ENCODE measurements at regions not wholly inside any gene's neighbourhood (a gene's known extent, or its start where the extent isn't known, plus 50 kb on each side); places are given as distances from the start of the nearest gene placed in this dataset.

DNA sequence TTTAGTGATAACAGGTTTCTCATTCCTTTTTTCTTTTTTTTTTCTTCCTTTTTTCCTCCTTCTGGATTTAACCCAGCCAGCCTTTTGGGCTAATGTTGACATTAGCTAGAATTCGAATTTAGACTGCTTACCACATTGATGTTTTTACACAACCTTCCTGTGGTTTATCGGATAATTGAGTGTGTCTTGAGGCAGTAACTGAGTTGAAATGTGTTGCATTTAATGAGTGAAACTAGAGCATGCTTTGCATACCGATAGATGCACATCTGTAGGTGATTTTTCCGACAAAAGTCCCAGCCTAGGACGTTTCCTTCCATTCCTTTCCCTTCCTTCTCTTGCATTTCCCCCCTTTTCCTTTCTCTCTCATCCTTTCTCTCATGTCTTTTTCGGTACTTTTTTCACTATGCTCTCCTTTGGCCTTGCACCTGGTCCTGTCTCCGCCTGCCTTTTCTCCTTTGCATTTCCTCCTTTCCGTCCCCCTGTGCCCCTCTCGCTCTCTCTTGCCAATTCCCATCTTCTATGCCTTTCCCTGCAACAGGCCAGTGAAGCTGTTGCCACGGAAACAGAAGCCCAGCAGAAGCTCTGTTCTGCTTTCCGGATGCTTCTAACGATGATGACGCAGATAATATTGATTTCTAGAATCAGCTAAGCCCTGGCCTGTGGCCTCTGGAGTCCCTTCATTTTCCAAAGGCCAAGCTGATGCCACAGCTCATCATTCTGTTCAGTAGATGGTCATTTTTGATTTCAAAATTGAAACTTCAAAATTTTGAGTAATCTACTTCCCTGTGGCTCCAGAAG, 76.1 kb downstream of the SLC25A47 start:
- DNase-seq (ENCODE audit: low read depth) = no peak

DNA sequence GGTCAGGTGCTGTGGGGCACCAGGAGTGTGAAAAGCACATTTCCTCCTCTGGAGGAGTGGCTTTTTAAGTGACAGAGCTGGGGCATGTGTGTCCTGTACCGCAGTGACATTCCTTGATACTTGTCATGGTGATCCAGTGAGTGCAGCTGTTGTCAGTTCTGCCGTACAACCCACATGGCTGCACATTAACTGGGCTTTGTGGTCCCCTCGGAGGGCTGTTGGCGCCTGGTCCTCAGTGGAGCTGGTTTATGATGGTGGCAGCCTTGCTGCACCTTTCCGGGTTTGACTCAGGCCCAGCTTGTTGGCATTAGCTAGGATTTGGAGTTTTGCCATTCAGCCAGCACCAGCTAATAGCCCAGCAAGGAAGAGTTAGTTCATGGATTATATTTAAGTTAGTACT, 77.0 kb downstream of the SLC25A47 start:
- no peak for DNase-seq (ENCODE audit: low read depth)

DNA sequence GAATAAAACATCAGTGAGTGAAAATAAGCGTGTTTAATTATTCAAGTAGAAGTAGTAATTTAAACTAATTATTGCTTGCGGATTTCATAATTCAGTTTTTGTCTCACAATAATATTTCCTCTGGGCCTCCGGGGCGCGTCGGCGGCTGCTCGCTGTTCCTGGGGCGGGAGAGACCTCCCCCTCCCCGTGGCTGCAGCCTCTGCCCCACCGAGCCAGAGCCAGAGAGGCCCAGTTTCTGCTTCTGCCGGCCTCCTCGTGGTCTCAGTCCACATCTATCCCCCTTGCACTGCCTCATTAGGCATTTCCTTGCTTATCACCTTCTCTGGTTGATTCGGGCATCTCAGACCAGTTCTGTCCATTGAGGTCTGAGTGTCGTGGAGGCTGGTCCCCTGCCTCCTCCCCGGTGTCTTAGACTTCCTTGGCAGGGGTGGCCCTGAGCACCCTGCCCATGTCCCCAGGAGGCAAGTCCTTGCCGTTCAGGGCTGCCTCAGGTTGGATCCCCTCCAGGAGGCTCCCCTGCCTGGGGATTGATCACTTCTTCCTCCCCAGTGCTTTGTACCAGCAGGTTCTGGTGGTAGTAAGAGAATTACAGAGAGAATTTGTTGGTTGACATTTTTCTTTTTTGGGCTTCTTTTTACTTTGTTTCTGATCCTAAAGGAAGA, 78.0 kb downstream of the SLC25A47 start:
- DNase-seq (ENCODE audit: low read depth) = no peak

DNA sequence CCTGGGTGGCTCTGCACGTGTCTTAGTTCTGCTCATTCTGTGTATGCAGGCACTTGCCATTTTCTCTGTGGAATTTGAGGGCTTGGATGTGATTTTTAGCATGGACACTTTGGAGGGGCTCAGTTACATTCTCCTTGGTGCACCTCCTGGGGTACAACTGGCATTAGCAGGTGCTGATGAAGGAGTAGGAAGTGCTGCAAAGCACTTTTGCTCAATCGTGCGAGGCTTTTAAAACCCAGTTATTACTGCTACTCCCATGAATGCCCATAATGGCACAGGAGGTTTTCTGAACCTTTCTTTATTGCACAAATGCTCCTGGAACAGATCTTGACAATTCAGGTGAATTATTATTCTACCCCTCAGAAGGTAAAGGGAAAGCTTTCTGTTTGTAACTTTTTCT, 78.7 kb downstream of the SLC25A47 start:
- DNase-seq (ENCODE audit: low read depth) = no peak

DNA sequence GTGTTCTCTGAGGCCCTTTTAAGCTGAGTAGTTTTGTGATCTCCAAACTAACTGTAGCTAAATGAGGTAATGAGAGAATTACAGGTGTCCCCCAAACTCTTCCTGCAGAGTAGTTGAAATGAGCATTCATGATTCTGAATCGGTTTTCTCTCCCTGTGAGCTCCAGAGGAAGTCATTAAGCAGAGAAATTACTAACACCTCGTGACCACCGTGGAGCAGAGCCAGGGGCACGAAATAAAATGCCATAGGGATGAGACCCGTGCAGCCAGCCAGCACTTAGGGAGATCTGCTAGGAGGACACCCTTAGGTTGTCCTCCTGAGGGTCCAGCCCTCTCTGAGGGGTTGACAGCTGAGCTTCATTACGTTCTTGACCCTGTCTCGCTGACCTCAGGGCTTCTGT, 79.5 kb downstream of the SLC25A47 start:
- no peak for DNase-seq (ENCODE audit: low read depth)

DNA sequence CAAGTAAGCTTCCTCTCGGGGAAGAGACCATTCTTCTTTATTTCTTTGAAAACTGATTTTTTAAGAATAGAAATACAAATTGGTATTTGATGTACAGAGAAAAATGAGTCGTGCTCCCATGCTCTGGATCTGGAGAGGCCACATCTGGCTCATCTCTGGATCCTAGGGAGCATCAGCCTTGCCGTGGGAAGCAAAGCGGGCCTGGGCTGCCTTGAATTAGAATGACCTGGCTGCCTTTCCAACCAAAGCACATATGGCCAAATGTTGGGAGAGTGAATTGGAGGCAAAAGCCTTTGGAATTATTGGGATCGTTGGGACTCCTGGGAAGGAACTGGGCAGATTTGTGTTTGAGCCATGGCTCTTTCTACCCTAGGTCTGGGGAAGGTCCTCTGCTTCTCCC, 80.0 kb downstream of the SLC25A47 start:
- DNase-seq (ENCODE audit: low read depth) = no peak

DNA sequence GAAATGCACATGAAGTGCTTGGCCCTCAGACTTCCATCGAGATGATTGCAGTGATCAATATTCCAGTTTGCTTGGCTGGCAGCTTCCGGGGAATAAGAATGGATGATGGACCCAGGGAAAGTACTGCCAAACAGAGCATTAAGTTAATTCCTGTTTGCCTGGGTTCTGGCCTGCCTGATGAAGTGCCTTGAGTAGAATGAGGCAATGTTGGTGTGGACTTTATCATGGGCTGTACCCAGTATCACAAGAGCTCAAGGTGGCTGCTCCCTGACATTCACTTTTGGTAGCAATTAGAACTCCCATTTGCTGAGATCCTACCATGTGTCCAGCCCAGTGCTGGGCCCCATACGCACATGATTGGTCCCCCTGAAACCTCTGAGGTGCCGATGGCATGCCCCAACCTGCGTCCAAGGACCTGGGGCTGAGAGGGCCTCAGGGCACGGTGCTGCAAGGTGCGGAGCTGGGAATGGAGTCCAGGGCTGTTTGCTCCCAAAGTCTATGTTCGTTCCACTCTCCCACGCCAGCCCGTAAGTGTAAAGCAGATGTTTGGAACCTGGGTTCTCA, 80.7 kb downstream of the SLC25A47 start:
- no peak for DNase-seq (ENCODE audit: low read depth)

DNA sequence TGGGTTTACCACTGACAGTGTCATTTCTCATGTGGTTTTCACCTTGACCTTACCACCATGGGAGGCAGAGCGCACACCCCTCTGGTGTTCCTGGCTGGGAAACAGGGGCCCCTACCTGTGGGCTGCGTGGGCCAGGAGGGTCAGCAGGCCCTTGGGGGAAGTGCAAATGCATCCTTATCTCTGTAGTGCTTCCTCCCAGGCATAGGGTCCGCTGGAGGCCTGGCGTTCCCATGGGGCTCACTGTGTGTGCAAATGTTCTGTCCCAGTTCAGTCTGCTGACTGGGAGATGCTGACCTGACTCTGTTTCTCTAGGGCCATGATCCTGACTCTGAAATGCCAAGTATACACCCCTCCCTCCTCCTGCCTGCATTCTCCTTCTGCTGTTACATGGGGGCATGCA, 81.3 kb downstream of the SLC25A47 start:
- no peak for DNase-seq (ENCODE audit: low read depth)

DNA sequence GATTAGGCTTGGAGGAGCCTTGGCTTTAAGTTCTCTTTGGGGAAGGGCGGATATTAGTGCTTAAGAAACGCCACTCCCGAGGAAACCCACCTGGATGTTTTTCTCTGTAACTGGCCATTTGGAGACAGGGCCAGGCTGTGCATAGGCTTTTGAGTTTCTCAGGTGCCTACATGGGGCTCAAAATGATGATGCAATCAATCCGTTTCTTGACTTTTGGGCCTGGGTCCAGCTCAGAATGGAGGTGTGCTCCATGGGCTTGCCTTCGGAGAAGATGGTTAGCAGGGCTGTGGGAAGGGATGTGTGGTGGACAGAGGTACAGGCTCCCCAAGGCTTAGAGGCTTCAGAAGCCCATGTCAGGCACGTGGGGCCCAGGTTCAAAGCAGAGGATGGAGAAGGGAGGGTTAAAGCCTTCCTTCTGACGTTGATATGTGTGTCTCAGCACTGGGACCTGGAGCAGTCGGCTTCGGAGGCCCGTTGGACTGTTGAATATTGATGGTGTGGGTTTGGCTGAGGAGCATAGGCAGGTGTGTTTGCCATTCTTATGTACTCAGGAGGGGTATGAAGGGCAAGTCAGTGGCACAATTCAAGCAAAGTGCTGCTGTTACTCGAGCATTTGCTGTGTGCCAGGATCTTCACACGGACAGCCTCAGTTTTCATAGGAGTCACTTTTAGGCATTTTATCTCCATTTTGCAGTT, 82.8 kb downstream of the SLC25A47 start:
- no peak for DNase-seq (ENCODE audit: low read depth)

DNA sequence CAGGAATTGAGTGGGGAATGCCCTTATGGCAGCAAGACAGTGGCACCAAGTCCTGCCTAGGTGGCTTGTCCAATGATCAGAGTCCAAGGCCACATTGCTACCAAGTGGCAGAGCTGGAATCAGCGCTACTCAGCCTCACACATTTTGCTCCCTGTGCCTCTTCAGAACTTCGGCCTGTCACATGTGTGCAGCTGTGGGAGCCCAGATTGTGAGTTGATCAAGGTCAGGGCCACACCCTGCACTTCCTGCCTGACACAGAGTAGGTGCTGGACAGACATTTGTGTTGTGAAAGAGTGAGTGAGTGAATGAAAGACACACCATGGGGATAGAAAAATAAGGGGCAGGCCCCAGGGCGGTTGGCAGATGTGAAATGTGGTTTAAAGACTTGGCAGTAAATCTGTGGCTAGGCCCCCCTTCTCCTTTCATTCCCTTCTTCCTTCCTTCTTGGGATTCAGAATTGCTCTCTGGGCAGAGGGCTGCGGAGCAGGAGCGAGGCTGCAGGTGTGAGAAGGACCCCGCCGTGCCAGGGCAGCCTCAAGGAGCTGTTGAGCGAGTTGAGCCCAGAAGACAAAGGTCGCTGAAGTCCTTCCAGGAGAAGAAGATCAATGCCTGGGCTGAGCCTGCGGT, 83.5 kb downstream of the SLC25A47 start:
- no peak for DNase-seq (ENCODE audit: low read depth)

DNA sequence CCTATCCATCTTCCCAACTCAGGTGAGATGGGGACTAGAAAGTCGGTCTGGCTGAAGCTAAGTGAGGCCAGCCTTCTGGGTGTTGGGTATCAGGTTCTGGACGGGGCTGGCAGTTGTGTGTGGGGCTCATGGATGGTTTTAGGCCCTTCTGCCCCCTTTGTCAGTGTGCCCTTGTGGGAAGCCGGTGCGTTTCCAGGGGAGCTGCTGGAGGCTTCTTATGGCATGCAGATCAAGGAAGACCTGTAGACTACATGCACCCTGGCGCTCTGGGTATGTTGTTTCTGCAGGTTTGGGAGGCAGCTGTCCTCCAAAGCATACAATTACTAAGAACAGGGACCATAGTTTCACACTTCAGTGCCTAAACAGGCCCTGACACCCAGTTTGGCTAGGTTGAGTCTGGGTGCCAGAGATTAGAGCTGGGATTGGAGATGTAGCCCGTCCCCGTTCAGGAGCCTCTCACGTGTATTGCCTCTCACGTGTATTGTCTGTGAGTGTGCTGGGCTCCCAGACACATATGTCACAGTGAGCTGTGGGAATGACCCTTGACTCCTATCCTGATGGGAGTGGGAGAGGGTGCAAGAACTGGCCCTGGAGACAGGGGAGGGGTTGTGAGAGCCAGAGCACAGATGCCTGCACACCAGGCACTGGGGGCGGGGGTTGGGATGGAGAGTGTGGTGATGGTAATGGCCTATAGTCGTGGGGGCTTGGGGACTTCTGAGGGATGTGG, 84.4 kb downstream of the SLC25A47 start:
- DNase-seq (ENCODE audit: low read depth) = no peak

DNA sequence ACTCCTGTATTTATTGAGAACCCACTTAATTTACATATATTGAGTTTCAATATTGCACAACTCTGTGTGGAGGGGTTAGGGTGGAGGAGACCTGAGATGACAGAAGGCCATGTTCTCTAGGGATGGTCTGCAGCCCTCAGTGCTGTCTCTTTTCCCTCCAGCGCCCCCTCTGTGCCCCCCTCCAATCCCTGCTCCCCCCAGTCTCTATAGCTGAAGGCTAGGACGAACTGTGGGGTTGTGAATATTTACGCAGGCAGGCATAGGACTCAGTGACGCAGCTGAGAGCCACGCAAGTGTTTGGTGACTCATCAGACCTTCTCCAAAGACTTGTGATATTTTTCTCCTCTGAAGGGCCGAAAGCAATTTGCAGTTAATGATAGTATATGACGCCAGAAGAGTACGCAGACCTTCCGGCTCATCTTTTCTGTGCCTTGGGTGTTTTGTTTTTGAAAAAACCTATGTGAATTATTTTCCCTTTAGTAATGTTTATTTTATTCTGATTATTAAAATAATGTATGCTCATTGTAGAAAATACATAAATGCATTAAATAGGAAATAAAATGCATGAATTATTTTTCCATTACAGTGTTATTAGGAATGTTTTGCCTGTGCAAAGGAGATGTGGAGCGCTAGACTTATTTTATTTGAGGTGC, 85.3 kb downstream of the SLC25A47 start:
- no peak for DNase-seq (ENCODE audit: low read depth)

DNA sequence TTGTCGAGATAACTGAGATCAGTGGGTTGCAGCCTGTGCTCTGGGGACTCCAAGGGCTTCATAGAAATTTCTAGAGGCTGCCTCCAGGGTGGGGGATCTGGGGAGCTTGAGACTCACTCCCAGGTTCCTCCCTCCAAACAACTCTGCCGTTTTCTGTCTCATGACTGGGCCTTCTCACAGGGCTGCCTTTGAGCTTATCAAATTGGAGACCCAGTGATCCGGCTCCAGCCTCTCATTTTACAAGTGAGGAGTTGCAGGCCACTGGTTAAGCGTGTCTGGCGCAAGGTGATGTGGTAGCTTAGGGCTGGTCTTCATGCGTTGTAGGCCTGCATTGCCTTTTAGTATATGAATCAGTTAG, 85.8 kb downstream of the SLC25A47 start:
- no peak for DNase-seq (ENCODE audit: low read depth)

DNA sequence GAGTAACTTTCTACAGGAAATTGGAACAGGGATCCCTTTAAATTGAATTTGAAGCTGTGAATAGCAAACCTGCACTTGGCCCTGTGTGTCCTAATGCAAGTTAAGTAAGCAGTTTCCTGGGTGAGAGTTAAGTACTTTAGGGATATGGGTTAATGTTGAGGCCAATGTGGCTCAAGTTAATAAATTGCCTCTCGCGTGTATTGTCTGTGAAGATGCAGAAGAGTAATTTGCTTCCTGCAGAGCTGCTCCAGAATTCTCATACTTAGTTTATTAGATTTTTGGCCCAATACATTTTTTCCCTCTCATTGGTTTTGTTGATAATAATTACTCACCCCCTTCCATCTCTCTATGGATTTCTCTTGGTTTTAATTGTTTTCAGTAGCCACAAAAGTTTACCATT, 86.5 kb downstream of the SLC25A47 start:
- DNase-seq (ENCODE audit: low read depth) = no peak

DNA sequence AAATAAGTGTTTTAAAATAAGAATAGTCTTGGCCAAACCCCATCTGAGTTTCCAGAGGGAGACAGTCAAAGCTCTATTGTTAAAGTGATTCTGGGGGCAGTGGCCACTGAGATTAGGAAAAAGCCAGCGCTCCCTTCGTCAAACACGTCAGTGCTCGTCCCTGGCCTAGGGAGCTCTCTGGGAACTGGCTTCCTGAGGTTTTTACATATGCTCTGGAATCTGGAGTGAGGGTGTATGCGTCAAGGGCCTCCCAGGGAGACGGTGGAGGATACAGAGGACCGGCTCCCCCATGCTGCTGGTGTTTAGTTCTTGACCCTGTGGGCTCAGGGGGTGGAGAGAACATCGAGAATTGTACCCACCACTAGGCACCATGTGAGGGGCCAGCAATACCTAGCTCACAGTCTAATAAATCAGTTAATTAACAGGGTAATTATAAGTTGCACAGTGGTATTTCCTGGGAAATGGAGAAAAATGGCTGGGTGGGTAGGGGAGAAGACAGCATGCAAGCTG, 87.0 kb downstream of the SLC25A47 start:
- no peak for DNase-seq (ENCODE audit: low read depth)

DNA sequence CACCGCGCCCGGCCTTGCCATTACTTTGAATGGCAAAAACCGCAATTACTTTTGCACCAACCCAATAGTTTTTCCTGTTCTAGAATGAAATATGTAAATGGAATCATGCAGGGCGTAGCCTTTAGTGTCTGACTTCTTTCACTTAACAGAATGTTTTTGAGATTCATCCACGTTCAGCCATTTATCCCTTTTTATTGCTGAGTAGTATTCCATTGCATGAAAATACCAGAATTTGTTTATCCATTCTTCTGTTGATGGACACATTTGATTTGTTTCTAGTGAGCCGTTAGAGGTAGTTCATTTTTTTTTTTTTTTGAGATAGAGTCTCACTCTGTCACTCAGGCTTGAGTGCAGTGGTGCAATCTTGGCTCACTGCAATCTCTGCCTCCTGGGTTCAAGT, 90.6 kb downstream of the SLC25A47 start:
- DNase-seq (ENCODE audit: low read depth) = no peak

DNA sequence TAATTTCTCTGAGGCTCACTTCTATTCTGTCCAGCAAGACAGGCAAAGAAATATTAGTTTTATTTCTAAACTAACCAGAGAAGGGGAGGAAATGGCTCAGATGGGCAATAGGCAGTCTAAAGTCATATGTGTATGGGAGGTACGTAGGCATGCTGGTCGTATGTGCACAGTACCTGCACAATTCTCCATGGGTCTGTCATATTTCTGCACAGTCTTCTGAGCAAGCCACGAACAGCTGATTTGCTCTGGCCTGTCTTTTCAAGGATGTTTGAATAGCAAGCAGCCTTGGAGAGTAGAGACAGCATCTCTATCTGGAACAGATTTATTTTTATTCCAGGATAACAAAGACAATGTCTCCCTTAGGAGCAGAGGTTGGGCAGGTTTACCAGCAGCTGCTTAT, 92.1 kb downstream of the SLC25A47 start:
- no peak for DNase-seq (ENCODE audit: low read depth)

DNA sequence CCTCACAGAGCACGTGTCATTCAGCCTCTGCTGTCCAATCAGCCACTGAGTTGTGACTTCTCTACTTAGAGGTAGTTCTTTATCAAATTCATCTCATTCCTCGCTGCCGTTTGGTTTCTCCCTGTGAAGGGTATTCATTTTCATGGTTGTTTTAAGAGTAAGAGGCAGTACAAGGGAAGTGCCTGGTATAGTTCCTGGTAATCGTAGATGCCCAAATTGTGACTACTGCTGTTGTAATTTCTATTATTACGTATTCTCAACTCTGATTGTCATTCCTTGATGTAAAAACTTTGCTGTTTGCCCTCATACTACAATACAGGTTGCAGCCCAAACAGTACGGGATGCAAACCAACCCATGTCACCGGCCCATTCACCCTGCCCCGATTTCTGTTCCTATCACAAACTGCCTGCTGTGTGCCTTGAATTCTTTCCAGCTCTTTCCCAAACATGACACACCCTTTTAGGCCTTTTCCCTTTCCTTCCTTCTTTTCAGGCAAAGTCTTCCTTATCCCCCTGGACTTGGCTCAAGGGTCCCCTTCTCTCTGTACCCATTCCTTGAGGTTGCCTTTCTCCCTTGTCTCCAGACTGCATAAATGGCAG, 93.0 kb downstream of the SLC25A47 start:
- DNase-seq (ENCODE audit: low read depth) = no peak

DNA sequence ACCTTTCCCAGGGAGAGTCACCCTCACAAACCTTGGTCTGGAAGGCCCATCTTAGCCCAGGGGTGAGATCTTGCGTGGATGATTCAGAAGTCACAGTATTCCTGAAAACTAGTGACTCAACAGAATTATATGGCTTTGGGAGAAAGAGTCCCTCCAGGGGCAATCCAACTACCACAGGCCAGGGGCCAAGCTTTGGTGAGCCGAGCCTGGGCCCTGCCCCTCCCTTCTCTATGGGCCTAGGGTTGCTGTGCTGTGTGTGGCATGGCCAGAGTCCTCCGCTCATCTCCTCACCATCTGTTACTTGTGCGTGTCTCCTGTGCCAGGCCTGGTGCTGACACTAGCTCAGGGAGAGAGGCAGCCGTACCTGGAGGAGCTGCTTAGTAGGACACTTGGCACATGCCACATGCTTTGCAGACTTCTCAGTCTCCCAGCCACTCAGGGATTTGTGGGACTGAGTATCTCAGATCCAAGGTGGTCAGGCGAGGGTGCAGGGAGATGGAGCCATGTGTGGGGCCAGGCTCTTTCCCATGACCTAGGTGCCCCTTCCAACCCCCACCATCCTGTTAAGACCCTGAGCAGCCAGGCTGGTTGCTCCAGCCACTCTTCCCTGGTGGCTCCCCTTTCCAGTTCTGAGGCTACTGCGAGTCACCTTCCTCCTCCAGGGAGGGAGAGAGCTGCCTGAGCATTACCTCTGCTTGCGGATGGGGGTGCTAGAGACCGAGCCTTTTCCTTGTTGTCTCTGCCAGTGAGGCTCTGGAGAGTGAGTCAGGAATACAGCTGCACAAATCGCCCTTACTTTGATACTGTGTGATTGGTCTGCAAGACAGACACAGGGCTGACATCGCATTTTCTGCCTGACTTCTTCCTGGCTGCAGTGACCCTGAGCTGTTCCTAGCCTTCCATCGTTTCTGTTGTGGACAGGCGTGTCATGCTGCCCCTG, 94.1 kb downstream of the SLC25A47 start:
- peak; percentile 60 for DNase-seq (ENCODE audit: low read depth)

DNA sequence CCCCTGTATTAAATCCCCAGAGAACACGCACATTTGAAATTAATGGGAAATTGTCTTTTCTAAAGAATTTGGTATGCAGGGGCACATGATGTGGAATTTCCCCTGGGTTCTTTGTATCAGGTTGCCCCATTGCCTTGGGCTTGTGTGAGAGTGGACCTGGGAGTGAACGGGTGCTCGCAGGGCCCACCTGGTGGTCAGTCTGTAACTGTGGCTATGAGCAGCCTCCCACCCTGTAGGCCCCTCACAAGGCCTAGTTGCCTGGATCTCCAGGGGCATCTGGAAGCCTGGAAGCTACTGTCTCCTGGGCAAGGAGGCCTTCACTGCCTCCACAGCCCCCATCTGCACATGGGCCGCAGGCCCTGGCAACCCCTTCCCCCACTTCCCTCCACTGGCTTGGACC, 96.7 kb downstream of the SLC25A47 start:
- no peak for DNase-seq (ENCODE audit: low read depth)

Data from GM04503 (cell line).